Tibial nerve (tissue), 3 donors: ENCODE measurements at regions not wholly inside any gene's neighbourhood (a gene's known extent, or its start where the extent isn't known, plus 50 kb on each side); places are given as distances from the start of the nearest gene placed in this dataset.

Experiments
- POLR2A ChIP-seq, 2 donors: fragments of 450-650 bp; IDR thresholded peaks; one replicate each; pipeline ENCODE4 v1.6.1; 2017; ENCODE audit warnings: antibody characterized with exemption in 2 of 2, mild to moderate bottlenecking in 2 of 2, moderate library complexity in 2 of 2
- TF ChIP-seq, protein P1 (sequence below), 5 experiments: fragments of 200-600 bp in 3 of 5; fragments of 450-650 bp in 2 of 5; sonication (generic) in 3 of 5; IDR thresholded peaks; one replicate each; pipeline ENCODE4 v1.5.1; 2016 to 2019; ENCODE audit warnings: antibody characterized with exemption in 5 of 5, mild to moderate bottlenecking in 3 of 5, moderate library complexity in 2 of 5

DNA sequence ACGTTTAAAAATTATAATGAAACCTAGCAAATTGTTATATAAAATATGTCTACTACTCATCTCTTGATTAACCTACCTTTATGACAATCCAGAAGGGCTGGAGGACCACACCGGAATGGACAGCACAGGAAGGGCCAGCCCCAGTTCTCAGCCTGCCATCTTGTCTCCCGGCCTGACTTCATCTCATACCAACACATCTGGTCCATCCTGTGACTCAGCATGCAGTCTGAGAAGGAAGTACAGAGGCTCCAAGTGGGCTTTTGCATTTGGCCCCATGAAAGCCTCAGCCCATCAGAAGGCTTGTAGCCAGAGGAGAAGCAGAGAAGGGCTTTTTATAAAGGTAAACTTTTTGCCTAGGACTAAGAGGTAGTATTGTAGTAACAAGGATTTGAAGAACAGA lies 436.6 kb downstream of the MRPL39 start:
- TF ChIP-seq, protein P1, sequence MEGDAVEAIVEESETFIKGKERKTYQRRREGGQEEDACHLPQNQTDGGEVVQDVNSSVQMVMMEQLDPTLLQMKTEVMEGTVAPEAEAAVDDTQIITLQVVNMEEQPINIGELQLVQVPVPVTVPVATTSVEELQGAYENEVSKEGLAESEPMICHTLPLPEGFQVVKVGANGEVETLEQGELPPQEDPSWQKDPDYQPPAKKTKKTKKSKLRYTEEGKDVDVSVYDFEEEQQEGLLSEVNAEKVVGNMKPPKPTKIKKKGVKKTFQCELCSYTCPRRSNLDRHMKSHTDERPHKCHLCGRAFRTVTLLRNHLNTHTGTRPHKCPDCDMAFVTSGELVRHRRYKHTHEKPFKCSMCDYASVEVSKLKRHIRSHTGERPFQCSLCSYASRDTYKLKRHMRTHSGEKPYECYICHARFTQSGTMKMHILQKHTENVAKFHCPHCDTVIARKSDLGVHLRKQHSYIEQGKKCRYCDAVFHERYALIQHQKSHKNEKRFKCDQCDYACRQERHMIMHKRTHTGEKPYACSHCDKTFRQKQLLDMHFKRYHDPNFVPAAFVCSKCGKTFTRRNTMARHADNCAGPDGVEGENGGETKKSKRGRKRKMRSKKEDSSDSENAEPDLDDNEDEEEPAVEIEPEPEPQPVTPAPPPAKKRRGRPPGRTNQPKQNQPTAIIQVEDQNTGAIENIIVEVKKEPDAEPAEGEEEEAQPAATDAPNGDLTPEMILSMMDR (IDR thresholded peaks at IDR 0.05), result no peak
- no peak for TF ChIP-seq POLR2A (IDR thresholded peaks at IDR 0.05)
